Left ventricle myocardium inferior (tissue), 1 donor: ENCODE measurements at regions not wholly inside any gene's neighbourhood (a gene's known extent, or its start where the extent isn't known, plus 50 kb on each side); places are given as distances from the start of the nearest gene placed in this dataset.

Experiments
- DNase-seq: peaks from one replicate; pipeline ENCODE4 v3.0.0-alpha.2; 2020
- H3K27ac ChIP-seq: fragments of 200-600 bp; replicated peaks from 2 replicates; pipeline ENCODE4 v1.8.0; 2021
- H3K27me3 ChIP-seq: fragments of 200-600 bp; 2 replicates; pipeline ENCODE4 v1.8.0; 2021; ENCODE audit warnings: low read depth
- H3K36me3 ChIP-seq: fragments of 200-600 bp; 2 replicates; pipeline ENCODE4 v1.8.0; 2021
- H3K4me1 ChIP-seq: fragments of 200-600 bp; 2 replicates; pipeline ENCODE4 v1.8.0; 2021
- H3K4me3 ChIP-seq: fragments of 200-600 bp; 2 replicates; pipeline ENCODE4 v1.8.0; 2021; ENCODE audit warnings: mild to moderate bottlenecking, moderate library complexity
- H3K9me3 ChIP-seq: fragments of 200-600 bp; replicated peaks from 2 replicates; pipeline ENCODE4 v1.8.0; 2021
- intact Hi-C: fragments of 100-400 bp; cut with micrococcal nuclease; formaldehyde crosslinking; loops from one replicate; pipeline ENCODE4 v1.11.0; 2022
- TF ChIP-seq, protein P1 (sequence below): fragments of 200-600 bp; IDR thresholded peaks from 2 replicates; pipeline ENCODE4 v1.8.0; 2021; ENCODE audit warnings: antibody characterized with exemption, mild to moderate bottlenecking, borderline replicate concordance
- donor health status: DM: no; HTN: yes; CAD: no; lungs with severe emphysema.

DNA sequence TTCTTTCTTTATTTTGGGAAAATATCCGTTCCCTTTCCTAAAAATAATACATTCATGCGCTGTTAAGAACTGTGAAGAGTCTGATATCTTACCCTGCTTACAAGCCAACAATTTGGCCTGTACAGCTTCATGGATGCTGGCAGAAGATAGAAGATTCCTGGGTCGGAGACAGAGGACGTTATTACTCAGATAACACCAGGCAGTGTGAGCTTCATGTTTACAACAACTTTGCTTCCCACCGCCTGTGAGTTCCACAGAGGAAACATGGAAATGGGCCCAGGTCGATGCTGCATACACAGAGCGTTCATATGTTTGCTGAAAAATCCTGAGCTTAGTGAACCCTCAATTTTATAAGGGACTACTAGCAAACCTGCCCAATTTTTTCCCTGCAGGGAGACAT lies 705.6 kb upstream of the SEL1L start:
- no peak overlapping the region for H3K4me3 ChIP-seq
- intact Hi-C loops = no loop called here
- H3K27ac ChIP-seq = no peak overlapping the region

DNA sequence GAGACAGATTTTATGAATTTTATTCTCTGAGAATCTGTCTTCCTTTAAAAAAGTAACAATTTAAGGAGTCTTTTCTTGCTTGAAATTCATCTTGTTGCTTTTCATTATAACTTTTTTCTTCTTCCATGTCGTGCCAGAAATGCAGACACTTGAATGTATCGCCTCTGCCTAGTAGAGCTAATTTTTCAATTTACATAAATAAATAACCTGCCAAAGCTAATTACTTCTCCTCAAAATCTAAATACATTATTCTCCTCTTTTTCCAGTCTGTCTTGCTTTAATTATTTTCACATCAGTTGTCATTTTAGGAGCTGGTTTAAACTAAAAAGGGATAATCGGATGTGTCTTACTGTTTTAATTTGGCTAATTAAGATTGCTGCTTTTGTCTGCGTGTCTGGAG lies 711.1 kb upstream of the SEL1L start:
- no peak for DNase-seq
- intact Hi-C loops = no loop called here
- H3K36me3 ChIP-seq = no peaks in the 10 kb centered on the region
- no peaks in the 10 kb centered on the region for H3K9me3 ChIP-seq
- no peak overlapping the region for H3K27ac ChIP-seq
- TF ChIP-seq, protein P1, sequence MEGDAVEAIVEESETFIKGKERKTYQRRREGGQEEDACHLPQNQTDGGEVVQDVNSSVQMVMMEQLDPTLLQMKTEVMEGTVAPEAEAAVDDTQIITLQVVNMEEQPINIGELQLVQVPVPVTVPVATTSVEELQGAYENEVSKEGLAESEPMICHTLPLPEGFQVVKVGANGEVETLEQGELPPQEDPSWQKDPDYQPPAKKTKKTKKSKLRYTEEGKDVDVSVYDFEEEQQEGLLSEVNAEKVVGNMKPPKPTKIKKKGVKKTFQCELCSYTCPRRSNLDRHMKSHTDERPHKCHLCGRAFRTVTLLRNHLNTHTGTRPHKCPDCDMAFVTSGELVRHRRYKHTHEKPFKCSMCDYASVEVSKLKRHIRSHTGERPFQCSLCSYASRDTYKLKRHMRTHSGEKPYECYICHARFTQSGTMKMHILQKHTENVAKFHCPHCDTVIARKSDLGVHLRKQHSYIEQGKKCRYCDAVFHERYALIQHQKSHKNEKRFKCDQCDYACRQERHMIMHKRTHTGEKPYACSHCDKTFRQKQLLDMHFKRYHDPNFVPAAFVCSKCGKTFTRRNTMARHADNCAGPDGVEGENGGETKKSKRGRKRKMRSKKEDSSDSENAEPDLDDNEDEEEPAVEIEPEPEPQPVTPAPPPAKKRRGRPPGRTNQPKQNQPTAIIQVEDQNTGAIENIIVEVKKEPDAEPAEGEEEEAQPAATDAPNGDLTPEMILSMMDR = no peak
- H3K27me3 ChIP-seq = no peaks in the 10 kb centered on the region
- no peaks in the 10 kb centered on the region for H3K4me1 ChIP-seq
- no peak overlapping the region for H3K4me3 ChIP-seq

More for the DNA sequence above, 705.6 kb upstream of the SEL1L start:
- H3K9me3 ChIP-seq = no peaks in the 10 kb centered on the region
- DNase-seq = no peak
- H3K27me3 ChIP-seq = no peaks in the 10 kb centered on the region
- TF ChIP-seq, protein P1 = no peak
- H3K36me3 ChIP-seq = no peaks in the 10 kb centered on the region
- peaks cover 3% of the 10 kb centered on the region for H3K4me1 ChIP-seq

DNA sequence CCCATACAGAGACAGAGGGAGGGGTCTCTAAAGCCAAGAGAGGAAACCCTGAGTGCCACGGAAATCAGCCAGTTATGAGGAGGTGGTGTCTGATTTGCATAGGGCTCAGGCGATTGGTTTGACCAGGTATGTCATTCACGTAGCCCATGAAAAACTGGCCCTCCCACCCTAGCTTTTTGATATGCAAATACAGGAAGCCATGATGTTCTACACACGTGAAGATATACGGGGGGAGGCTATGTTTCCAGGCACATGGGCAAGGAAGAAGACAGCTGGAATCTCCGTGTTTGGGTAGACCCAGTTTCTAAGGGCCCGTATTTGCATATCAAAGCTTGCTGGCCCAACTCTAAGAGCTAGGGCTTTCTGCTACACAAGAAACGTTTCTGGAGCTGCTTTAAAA lies 717.8 kb upstream of the SEL1L start:
- H3K36me3 ChIP-seq = no peaks in the 10 kb centered on the region
- H3K4me3 ChIP-seq = no peak overlapping the region
- TF ChIP-seq, protein P1 = no peak
- H3K4me1 ChIP-seq = no peaks in the 10 kb centered on the region
- DNase-seq = no peak
- intact Hi-C loops = no loop called here
- H3K27me3 ChIP-seq = no peaks in the 10 kb centered on the region
- H3K9me3 ChIP-seq = no peaks in the 10 kb centered on the region
- no peak overlapping the region for H3K27ac ChIP-seq

DNA sequence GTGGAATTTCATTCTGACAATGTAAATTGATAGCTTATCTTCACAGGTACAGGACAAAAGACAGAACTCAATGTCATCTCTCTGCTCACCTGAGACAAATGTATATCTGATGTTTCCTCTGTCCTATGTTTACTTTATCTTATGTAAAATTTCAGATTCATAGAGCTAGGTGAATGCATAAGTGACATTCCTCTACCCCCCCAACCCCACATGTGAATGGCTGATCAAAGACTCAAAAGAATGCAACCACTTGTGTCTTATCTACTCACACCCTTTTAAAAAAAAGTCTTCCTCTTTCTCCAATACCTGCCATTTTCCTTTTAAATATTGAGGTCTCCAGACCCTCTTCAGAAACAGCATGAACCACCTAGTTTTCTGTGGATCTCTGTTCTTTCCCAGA lies 736.6 kb upstream of the SEL1L start:
- TF ChIP-seq, protein P1 = no peak
- intact Hi-C loops = no loop called here
- H3K27ac ChIP-seq = no peak overlapping the region
- H3K9me3 ChIP-seq = no peaks in the 10 kb centered on the region
- no peak for DNase-seq
- no peaks in the 10 kb centered on the region for H3K27me3 ChIP-seq
- H3K4me3 ChIP-seq = no peak overlapping the region
- H3K36me3 ChIP-seq = no peaks in the 10 kb centered on the region
- H3K4me1 ChIP-seq = no peaks in the 10 kb centered on the region

DNA sequence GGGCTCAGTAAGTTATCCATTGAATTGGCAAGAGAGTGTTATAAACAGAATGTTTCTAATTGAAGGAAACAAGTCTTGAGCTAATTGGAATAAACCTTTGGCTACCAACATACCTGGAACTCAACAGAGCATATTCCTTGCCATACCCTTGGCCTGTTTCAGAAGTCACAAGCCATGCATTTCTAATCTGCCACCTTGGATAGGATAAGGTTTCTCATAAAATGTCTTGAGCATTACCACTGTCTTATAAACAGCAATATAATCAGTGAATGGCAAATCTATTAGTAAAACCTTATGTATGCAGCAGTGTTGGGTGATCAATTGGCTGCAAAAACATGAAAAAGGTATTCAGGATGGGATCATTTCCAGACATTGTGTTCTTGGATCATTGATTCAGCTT lies 765.2 kb upstream of the SEL1L start:
- H3K36me3 ChIP-seq = no peaks in the 10 kb centered on the region
- H3K4me3 ChIP-seq = no peak overlapping the region
- DNase-seq = no peak
- H3K27me3 ChIP-seq = no peaks in the 10 kb centered on the region
- H3K4me1 ChIP-seq = no peaks in the 10 kb centered on the region
- H3K27ac ChIP-seq = no peak overlapping the region
- no peaks in the 10 kb centered on the region for H3K9me3 ChIP-seq
- TF ChIP-seq, protein P1 = no peak
- intact Hi-C loops = no loop called here

DNA sequence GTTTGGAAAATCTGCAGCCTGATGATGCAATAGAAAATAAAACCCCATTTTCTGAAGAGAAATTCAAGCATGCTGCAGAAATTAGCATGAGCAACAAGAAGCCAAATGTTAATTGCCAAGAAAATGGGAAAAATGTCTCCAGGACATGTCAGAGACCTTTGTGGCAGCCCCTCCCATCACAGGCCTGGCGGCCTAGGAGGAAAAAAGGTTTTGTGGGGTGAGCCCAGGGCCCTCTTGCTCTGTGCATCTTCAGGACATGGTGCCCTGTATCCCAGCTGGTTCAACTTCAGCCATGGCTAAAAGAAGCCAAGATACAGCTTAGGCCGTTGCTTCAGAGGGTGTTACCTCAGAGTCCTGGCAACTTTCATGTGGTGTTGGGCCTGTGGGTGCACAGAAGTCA lies 775.5 kb upstream of the SEL1L start:
- DNase-seq = no peak
- Histone ChIP-seq H3K4me3 (no peak overlapping the region), H3K36me3 (no peaks in the 10 kb centered on the region), H3K27me3 (no peaks in the 10 kb centered on the region), H3K27ac (no peak overlapping the region), H3K4me1 (no peaks in the 10 kb centered on the region), H3K9me3 (peaks cover 8% of the 10 kb centered on the region)
- TF ChIP-seq, protein P1 = no peak
- intact Hi-C loops = no loop called here
